CD4-positive, CD25-positive, alpha-beta regulatory T cell (primary cell): ENCODE measurements at regions not wholly inside any gene's neighbourhood (a gene's known extent, or its start where the extent isn't known, plus 50 kb on each side); places are given as distances from the start of the nearest gene placed in this dataset.

Experiments used
- ATAC-seq, 2 donors: fragments of 150-1000 bp; cut with Tn5 transposase; one replicate each; pipeline ENCODE4 v1.10.0; 2021; ENCODE audit warnings: low read depth in 2 of 2, moderate number of reproducible peaks in 2 of 2, moderate library complexity in 1 of 2
- DNase-seq, 3 donors: peaks; one replicate each; pipeline versions ENCODE4 v3.0.0 to v3.0.0-alpha.2; 2012 to 2022; ENCODE audit warnings: mixed read lengths in 1 of 3
- H3K27ac ChIP-seq: one replicate; pipeline ENCODE4 v1.7.0; 2013; ENCODE audit warnings: mild to moderate bottlenecking, low read length; ENCODE audit not compliant: insufficient read depth, poor library complexity, severe bottlenecking
- H3K27me3 ChIP-seq: one replicate; pipeline ENCODE4 v1.7.0; 2013; ENCODE audit warnings: low read length; ENCODE audit not compliant: control insufficient read depth, insufficient read depth
- H3K36me3 ChIP-seq: one replicate; pipeline ENCODE4 v1.7.0; 2013; ENCODE audit warnings: mild to moderate bottlenecking, low read length, moderate library complexity; ENCODE audit not compliant: control insufficient read depth, insufficient read depth
- H3K4me1 ChIP-seq: 2 replicates; pipeline ENCODE4 v1.7.0; 2013; ENCODE audit warnings: mild to moderate bottlenecking, low read length; ENCODE audit not compliant: insufficient read depth, control insufficient read depth, poor library complexity, severe bottlenecking
- H3K4me3 ChIP-seq: one replicate; pipeline ENCODE4 v1.7.0; 2013; ENCODE audit warnings: low read depth, mild to moderate bottlenecking, low read length, moderate library complexity
- H3K9me3 ChIP-seq, 2 experiments: 1 replicate in 1 of 2; 2 replicates in 1 of 2; pipeline ENCODE4 v1.7.0; 2013; ENCODE audit warnings: low read length in 2 of 2, mild to moderate bottlenecking in 1 of 2, moderate library complexity in 1 of 2; ENCODE audit not compliant: control insufficient read depth in 2 of 2
- H3K27ac Mint-ChIP-seq, 3 donors: one replicate each; pipeline ENCODE4 v1.8.0; 2020 to 2022; ENCODE audit warnings: mild to moderate bottlenecking in 3 of 3, mixed read lengths in 3 of 3, moderate library complexity in 2 of 3
- H3K27me3 Mint-ChIP-seq: one replicate; pipeline ENCODE4 v1.8.0; 2022; ENCODE audit warnings: mild to moderate bottlenecking, mixed read lengths
- H3K36me3 Mint-ChIP-seq: one replicate; pipeline ENCODE4 v1.8.0; 2020; ENCODE audit warnings: mixed read lengths
- H3K4me1 Mint-ChIP-seq, 4 donors: one replicate each; pipeline ENCODE4 v1.8.0; 2020 to 2022; ENCODE audit warnings: mixed read lengths in 4 of 4, mild to moderate bottlenecking in 1 of 4
- H3K4me3 Mint-ChIP-seq, 4 donors: one replicate each; pipeline ENCODE4 v1.8.0; 2020 to 2022; ENCODE audit warnings: mild to moderate bottlenecking in 4 of 4, mixed read lengths in 4 of 4, moderate library complexity in 3 of 4
- H3K9me3 Mint-ChIP-seq, 7 donors: one replicate each; pipeline ENCODE4 v1.8.0; 2020 to 2022; ENCODE audit warnings: mixed read lengths in 7 of 7, mild to moderate bottlenecking in 3 of 7, moderate library complexity in 2 of 7

DNA sequence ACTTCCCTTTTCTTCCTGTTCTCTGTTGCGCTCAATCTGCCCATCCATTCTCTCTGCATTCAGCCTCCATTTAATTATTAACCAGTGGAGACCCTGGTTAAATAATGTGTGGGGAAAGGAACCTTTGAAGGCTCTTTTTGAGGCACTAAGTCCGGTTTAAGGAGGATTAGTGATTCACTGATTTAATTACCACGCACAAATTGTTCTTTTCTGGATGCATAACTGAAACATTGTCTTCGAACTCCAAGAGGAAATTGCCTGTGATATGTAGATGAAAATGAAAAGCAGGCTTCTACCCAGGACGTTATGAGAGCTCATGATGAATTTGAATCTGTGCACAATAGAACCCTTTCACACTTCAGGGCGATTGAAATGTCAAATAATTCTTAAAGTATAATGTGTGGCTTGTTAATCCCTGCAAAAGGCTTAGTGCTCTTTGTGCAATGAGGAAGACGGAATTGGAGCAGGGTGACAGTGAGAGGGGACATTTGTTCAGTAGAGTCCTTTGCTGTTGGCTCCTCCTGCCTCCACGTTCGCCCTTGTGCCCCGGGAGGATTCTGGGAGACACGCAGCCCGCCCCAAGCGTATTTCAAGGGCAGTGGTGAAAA is 51.1 kb upstream of the ZNF236 start:
- Histone ChIP-seq H3K27me3 (peaks cover 3% of the 10 kb centered on the region), H3K36me3 (no peaks in the 10 kb centered on the region), H3K9me3 (peaks cover 3 to 4% of the 10 kb centered on the region in 2 experiments), H3K4me3 (no peak overlapping the region), H3K27ac (no peak overlapping the region), H3K4me1 (no peaks in the 10 kb centered on the region)
- no peak overlapping the region for H3K4me3 Mint-ChIP-seq
- H3K27me3 Mint-ChIP-seq, result no peaks in the 10 kb centered on the region
- H3K9me3 Mint-ChIP-seq, result peaks cover 3 to 10% (median 6%) of the 10 kb centered on the region in 7 donors
- no peak overlapping the region for H3K27ac Mint-ChIP-seq
- DNase-seq (no peak), ATAC-seq (no peak)
- H3K36me3 Mint-ChIP-seq, result peaks cover 6% of the 10 kb centered on the region
- no peaks in the 10 kb centered on the region for H3K4me1 Mint-ChIP-seq

- ATAC-seq, result no peak
- H3K4me1 ChIP-seq, result no peaks in the 10 kb centered on the region
- Mint-ChIP-seq H3K36me3 (peaks cover 6% of the 10 kb centered on the region), H3K4me3 (no peak overlapping the region), H3K27me3 (no peaks in the 10 kb centered on the region), H3K9me3 (peaks cover 3 to 13% (median 6%) of the 10 kb centered on the region in 7 donors), H3K27ac (no peak overlapping the region), H3K4me1 (peaks cover 0 to 3% (median 0%) of the 10 kb centered on the region in 4 donors)
- H3K27ac ChIP-seq, result no peak overlapping the region
- H3K9me3 ChIP-seq, result peaks cover 3 to 4% of the 10 kb centered on the region in 2 experiments
- H3K27me3 ChIP-seq, result peaks cover 3% of the 10 kb centered on the region
- no peak overlapping the region for H3K4me3 ChIP-seq
- DNase-seq, result no peak
- H3K36me3 ChIP-seq, result no peaks in the 10 kb centered on the region
These were observed 54.4 kb upstream of the ZNF236 start for GRCh38 chr18:76767954-76768353.

DNA sequence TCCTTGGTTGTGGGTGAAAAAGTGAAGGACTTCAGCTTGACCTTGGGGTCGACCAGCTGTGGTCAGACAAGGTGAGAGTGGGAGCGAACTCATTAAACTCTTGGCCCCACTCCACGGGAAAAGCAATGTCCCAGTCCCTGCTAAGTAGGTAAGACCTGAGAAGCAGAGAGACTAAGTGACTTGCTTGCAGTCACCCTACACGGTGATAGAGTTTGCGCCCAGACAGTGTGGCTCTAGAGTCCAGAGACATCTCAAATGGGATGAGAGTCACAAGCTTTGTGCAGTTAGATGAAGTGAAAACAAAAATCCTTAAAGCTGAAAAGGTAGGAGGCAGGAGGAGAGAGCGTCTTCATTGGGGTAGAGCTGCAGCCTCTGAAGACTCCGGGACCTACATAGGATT is 55.9 kb upstream of the ZNF236 start:
- DNase-seq (no peak), ATAC-seq (no peak)
- Histone ChIP-seq H3K27me3 (peaks cover 3% of the 10 kb centered on the region), H3K4me1 (no peaks in the 10 kb centered on the region), H3K27ac (no peak overlapping the region), H3K9me3 (peaks cover 3 to 4% of the 10 kb centered on the region in 2 experiments), H3K4me3 (no peak overlapping the region), H3K36me3 (no peaks in the 10 kb centered on the region)
- peaks cover 6% of the 10 kb centered on the region for H3K36me3 Mint-ChIP-seq
- peaks cover 0 to 16% (median 0%) of the 10 kb centered on the region in 4 donors for H3K4me1 Mint-ChIP-seq
- H3K27me3 Mint-ChIP-seq, result no peaks in the 10 kb centered on the region
- no peak overlapping the region for H3K4me3 Mint-ChIP-seq
- no peak overlapping the region for H3K27ac Mint-ChIP-seq
- peaks cover 3 to 16% (median 6%) of the 10 kb centered on the region in 7 donors for H3K9me3 Mint-ChIP-seq

GRCh38 chr18:76765649-76766048 is 56.7 kb upstream of the ZNF236 start:
- peaks cover 0 to 20% (median 0%) of the 10 kb centered on the region in 4 donors for H3K4me1 Mint-ChIP-seq
- Histone ChIP-seq H3K27me3 (peaks cover 3% of the 10 kb centered on the region), H3K9me3 (peaks cover 3 to 4% of the 10 kb centered on the region in 2 experiments), H3K4me1 (no peaks in the 10 kb centered on the region), H3K4me3 (no peak overlapping the region), H3K36me3 (no peaks in the 10 kb centered on the region), H3K27ac (no peak overlapping the region)
- DNase-seq (no peak), ATAC-seq (no peak)
- H3K36me3 Mint-ChIP-seq, result peaks cover 6% of the 10 kb centered on the region
- H3K27me3 Mint-ChIP-seq, result no peaks in the 10 kb centered on the region
- peaks cover 1 to 17% (median 6%) of the 10 kb centered on the region in 7 donors for H3K9me3 Mint-ChIP-seq
- H3K27ac Mint-ChIP-seq, result no peak overlapping the region
- no peak overlapping the region for H3K4me3 Mint-ChIP-seq

DNA sequence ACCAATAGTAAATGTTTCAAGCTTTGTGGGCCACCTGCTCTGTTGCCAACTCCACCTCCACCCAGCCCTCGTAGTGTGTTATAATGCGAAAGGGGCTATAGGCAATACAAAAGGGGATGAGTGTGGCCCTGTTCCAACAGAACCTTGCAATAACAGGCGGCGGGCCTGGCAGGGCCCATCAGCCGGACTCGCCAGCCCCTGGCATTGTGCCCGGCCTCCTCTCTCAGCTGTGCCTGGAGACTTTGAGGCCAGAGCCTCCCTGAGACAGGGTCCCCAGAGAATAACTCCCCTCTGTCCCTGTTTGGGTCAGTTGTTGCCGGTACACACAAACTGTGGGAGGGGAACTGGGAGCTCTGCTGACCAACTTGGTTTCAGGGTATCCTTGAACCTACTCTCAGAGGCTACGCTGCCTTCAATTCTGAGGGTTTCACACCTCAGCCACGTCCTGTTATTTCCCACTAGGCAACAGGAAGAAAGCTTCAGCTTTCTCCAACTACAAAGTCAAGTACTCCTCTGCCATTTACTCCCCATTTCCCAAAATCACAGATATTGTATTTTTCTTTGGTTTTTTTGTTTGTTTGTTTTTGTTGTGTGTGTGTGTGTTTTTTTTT is 58.0 kb upstream of the ZNF236 start:
- Histone ChIP-seq H3K27me3 (peaks cover 3% of the 10 kb centered on the region), H3K27ac (no peak overlapping the region), H3K4me3 (no peak overlapping the region), H3K9me3 (peaks cover 3 to 4% of the 10 kb centered on the region in 2 experiments), H3K4me1 (no peaks in the 10 kb centered on the region), H3K36me3 (no peaks in the 10 kb centered on the region)
- Mint-ChIP-seq H3K4me1 (peaks cover 0 to 20% (median 0%) of the 10 kb centered on the region in 4 donors), H3K9me3 (peaks cover 1 to 17% (median 6%) of the 10 kb centered on the region in 7 donors), H3K27ac (no peak overlapping the region), H3K27me3 (no peaks in the 10 kb centered on the region), H3K36me3 (peaks cover 6% of the 10 kb centered on the region), H3K4me3 (no peak overlapping the region)
- DNase-seq, result peak in 1 of 3 donors; percentile 8
- ATAC-seq, result no peak

DNA sequence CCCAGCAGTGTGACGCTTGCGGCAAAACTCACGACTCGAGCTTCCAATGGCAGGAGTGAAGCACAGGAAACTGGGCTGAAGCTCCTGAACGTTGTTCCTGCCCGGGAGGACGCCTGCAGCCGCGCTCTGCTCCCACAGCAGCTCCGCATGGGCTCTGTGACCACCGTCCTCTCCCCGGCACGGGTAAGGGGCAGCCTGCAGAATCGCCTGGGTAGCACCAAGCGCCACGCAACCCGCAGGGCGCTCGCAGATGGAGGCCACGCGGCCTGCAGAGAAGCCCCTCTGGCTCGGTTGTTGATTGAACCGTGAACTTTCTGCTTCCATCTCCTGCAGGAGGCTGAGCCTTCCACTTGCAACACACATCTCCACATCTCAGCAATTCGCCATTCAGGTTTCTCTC is 63.3 kb upstream of the ZNF236 start:
- Mint-ChIP-seq H3K36me3 (no peaks in the 10 kb centered on the region), H3K9me3 (peaks cover 0 to 11% (median 7%) of the 10 kb centered on the region in 7 donors), H3K27me3 (no peaks in the 10 kb centered on the region), H3K4me3 (no peak overlapping the region), H3K4me1 (peaks cover 0 to 17% (median 0%) of the 10 kb centered on the region in 4 donors), H3K27ac (no peak overlapping the region)
- H3K36me3 ChIP-seq, result no peaks in the 10 kb centered on the region
- no peaks in the 10 kb centered on the region for H3K9me3 ChIP-seq
- no peak overlapping the region for H3K4me3 ChIP-seq
- ATAC-seq (no peak), DNase-seq (no peak)
- H3K4me1 ChIP-seq, result no peaks in the 10 kb centered on the region
- no peak overlapping the region for H3K27ac ChIP-seq
- H3K27me3 ChIP-seq, result no peaks in the 10 kb centered on the region

- H3K4me1 ChIP-seq, result no peaks in the 10 kb centered on the region
- H3K27me3 ChIP-seq, result no peaks in the 10 kb centered on the region
- DNase-seq (no peak), ATAC-seq (no peak)
- no peaks in the 10 kb centered on the region for H3K36me3 Mint-ChIP-seq
- peaks cover 0 to 17% (median 0%) of the 10 kb centered on the region in 4 donors for H3K4me1 Mint-ChIP-seq
- peaks cover 0 to 11% (median 4%) of the 10 kb centered on the region in 7 donors for H3K9me3 Mint-ChIP-seq
- no peak overlapping the region for H3K27ac ChIP-seq
- H3K9me3 ChIP-seq, result no peaks in the 10 kb centered on the region
- no peaks in the 10 kb centered on the region for H3K36me3 ChIP-seq
- no peak overlapping the region for H3K4me3 Mint-ChIP-seq
- no peak overlapping the region for H3K4me3 ChIP-seq
- no peak overlapping the region for H3K27ac Mint-ChIP-seq
- no peaks in the 10 kb centered on the region for H3K27me3 Mint-ChIP-seq
These were observed 64.4 kb upstream of the ZNF236 start for GRCh38 chr18:76757925-76758324.

DNA sequence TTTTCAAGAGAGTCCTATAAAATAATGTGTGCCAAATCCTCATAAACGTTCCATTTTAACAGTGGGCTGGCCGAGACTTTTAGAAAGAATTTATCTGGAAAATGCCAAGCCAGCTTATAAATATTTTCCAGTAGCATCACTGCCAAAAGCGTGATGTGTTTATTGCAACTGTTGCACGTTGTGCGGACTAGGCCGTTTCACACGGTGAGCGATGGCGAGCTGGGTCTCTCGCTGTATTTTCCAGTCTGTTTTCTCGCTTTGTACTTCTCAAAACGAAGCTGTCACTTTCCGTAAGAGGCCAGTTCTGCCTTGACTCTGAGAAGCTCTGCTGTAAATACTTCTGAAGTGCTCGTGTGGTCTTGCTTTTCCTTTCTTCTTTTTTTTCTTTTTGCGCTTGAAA is 65.0 kb upstream of the ZNF236 start:
- H3K36me3 ChIP-seq, result no peaks in the 10 kb centered on the region
- ATAC-seq (no peak), DNase-seq (no peak)
- H3K4me1 ChIP-seq, result no peaks in the 10 kb centered on the region
- H3K9me3 ChIP-seq, result no peaks in the 10 kb centered on the region
- Mint-ChIP-seq H3K4me1 (peaks cover 0 to 13% (median 0%) of the 10 kb centered on the region in 4 donors), H3K9me3 (peaks cover 0 to 11% (median 4%) of the 10 kb centered on the region in 7 donors), H3K27ac (no peak overlapping the region), H3K27me3 (no peaks in the 10 kb centered on the region), H3K4me3 (no peak overlapping the region), H3K36me3 (no peaks in the 10 kb centered on the region)
- no peak overlapping the region for H3K27ac ChIP-seq
- H3K27me3 ChIP-seq, result no peaks in the 10 kb centered on the region
- H3K4me3 ChIP-seq, result no peak overlapping the region
